GM23338 (cell line): ENCODE measurements at regions not wholly inside any gene's neighbourhood (a gene's known extent, or its start where the extent isn't known, plus 50 kb on each side); places are given as distances from the start of the nearest gene placed in this dataset.

Experiments used
- ATAC-seq: fragments of 200-7000 bp; cut with Tn5 transposase; 3 replicates; pipeline ENCODE4 v1.9.1; 2020
- DNase-seq: peaks from one replicate; pipeline ENCODE4 v3.0.0-alpha.2; 2015; ENCODE audit warnings: low spot score
- H2AFZ ChIP-seq: fragments of 200-600 bp; sonication (generic); 2 replicates; pipeline ENCODE4 v1.8.0; 2016; ENCODE audit warnings: antibody characterized with exemption, mild to moderate bottlenecking, moderate library complexity
- H3F3A ChIP-seq: fragments of 200-600 bp; sonication (generic); replicated peaks from 2 replicates; pipeline ENCODE4 v1.8.0; 2017; ENCODE audit warnings: antibody characterized with exemption, mixed run types, low read depth
- H3K27ac ChIP-seq: fragments of 200-600 bp; sonication (generic); 2 replicates; pipeline ENCODE4 v1.6.1; 2016; ENCODE audit warnings: low read depth
- H3K27me3 ChIP-seq: fragments of 200-600 bp; sonication (generic); 2 replicates; pipeline ENCODE4 v1.8.0; 2016; ENCODE audit warnings: mild to moderate bottlenecking, mixed run types, moderate library complexity; ENCODE audit not compliant: insufficient read depth
- H3K36me3 ChIP-seq: fragments of 200-600 bp; sonication (generic); 2 replicates; pipeline ENCODE4 v1.8.0; 2016; ENCODE audit warnings: mild to moderate bottlenecking; ENCODE audit not compliant: insufficient read depth
- H3K4me1 ChIP-seq: fragments of 200-600 bp; sonication (generic); 2 replicates; pipeline ENCODE4 v1.8.0; 2016; ENCODE audit warnings: mild to moderate bottlenecking, moderate library complexity; ENCODE audit not compliant: insufficient read depth
- H3K4me2 ChIP-seq: fragments of 200-600 bp; sonication (generic); 2 replicates; pipeline ENCODE4 v1.7.1; 2017; ENCODE audit warnings: mixed run types
- H3K4me3 ChIP-seq: fragments of 200-600 bp; sonication (generic); 2 replicates; pipeline ENCODE4 v1.6.1; 2016; ENCODE audit warnings: mixed run types
- H3K79me2 ChIP-seq: fragments of 200-600 bp; sonication (generic); replicated peaks from 2 replicates; pipeline ENCODE4 v1.8.0; 2017; ENCODE audit warnings: mild to moderate bottlenecking; ENCODE audit not compliant: insufficient read depth
- H3K9me2 ChIP-seq: fragments of 200-600 bp; sonication (generic); 2 replicates; pipeline ENCODE4 v1.8.0; 2017; ENCODE audit not compliant: insufficient read depth
- H4K20me1 ChIP-seq: fragments of 200-600 bp; sonication (generic); replicated peaks from 2 replicates; pipeline ENCODE4 v1.8.0; 2017; ENCODE audit warnings: mild to moderate bottlenecking; ENCODE audit not compliant: insufficient read depth
- H3K27ac Mint-ChIP-seq: 2 replicates; pipeline ENCODE4 v1.8.0; 2020; ENCODE audit warnings: inconsistent platforms, mild to moderate bottlenecking, moderate library complexity, mixed read lengths
- H3K27me3 Mint-ChIP-seq: 3 replicates; pipeline ENCODE4 v1.8.0; 2022; ENCODE audit warnings: low read depth, mild to moderate bottlenecking, moderate library complexity, mixed read lengths, inconsistent platforms; ENCODE audit not compliant: insufficient read depth, poor library complexity
- H3K36me3 Mint-ChIP-seq: 3 replicates; pipeline ENCODE4 v1.8.0; 2021; ENCODE audit warnings: low read depth, mild to moderate bottlenecking, inconsistent platforms, moderate library complexity, mixed read lengths
- H3K4me1 Mint-ChIP-seq: 3 replicates; pipeline ENCODE4 v1.8.0; 2020; ENCODE audit warnings: mild to moderate bottlenecking, inconsistent platforms, mixed read lengths
- H3K4me3 Mint-ChIP-seq: 3 replicates; pipeline ENCODE4 v1.8.0; 2021; ENCODE audit warnings: moderate library complexity, mild to moderate bottlenecking, inconsistent platforms, mixed read lengths
- H3K9me3 Mint-ChIP-seq: 3 replicates; pipeline ENCODE4 v1.8.0; 2020; ENCODE audit warnings: moderate library complexity, mild to moderate bottlenecking, inconsistent platforms, mixed read lengths
- CREB1 ChIP-seq: fragments of 250-450 bp; sonication (Bioruptor Pico); IDR thresholded peaks from 2 replicates; pipeline ENCODE4 v1.5.0; 2020; ENCODE audit warnings: low read depth, mild to moderate bottlenecking, moderate library complexity
- CTCF ChIP-seq, 2 experiments: fragments of 200-600 bp in 1 of 2; sonication (generic) in 1 of 2; conservative IDR thresholded peaks; 2 replicates each; pipeline versions ENCODE4 v1.5.1 to v1.6.1; 2016 to 2017; ENCODE audit warnings: antibody characterized with exemption in 2 of 2, low read depth in 2 of 2, mild to moderate bottlenecking in 2 of 2, moderate library complexity in 1 of 2
- ETS1 ChIP-seq: IDR thresholded peaks from 2 replicates; pipeline ENCODE4 v1.6.1; 2016; ENCODE audit warnings: antibody characterized with exemption
- EZH2 ChIP-seq: fragments of 200-600 bp; sonication (generic); IDR thresholded peaks from one replicate; pipeline ENCODE4 v1.8.0; 2017; ENCODE audit warnings: antibody characterized with exemption, mild to moderate bottlenecking, low read depth; ENCODE audit not compliant: unreplicated experiment
- EZH2phosphoT487 ChIP-seq: fragments of 200-600 bp; sonication (generic); IDR thresholded peaks from one replicate; pipeline ENCODE4 v1.8.1; 2018; ENCODE audit warnings: antibody characterized with exemption; ENCODE audit not compliant: unreplicated experiment
- JUNB ChIP-seq: IDR thresholded peaks from one replicate; pipeline ENCODE4 v1.6.1; 2016; ENCODE audit warnings: antibody characterized with exemption; ENCODE audit not compliant: unreplicated experiment
- NANOG ChIP-seq: IDR thresholded peaks from 2 replicates; pipeline ENCODE4 v1.6.1; 2016; ENCODE audit warnings: antibody characterized with exemption, borderline replicate concordance
- POLR2AphosphoS5 ChIP-seq: IDR thresholded peaks from 2 replicates; pipeline ENCODE4 v1.6.1; 2016; ENCODE audit warnings: antibody characterized with exemption, low read depth
- REST ChIP-seq: IDR thresholded peaks from one replicate; pipeline ENCODE4 v1.6.1; 2018; ENCODE audit warnings: antibody characterized with exemption; ENCODE audit not compliant: unreplicated experiment
- STAT1 ChIP-seq: IDR thresholded peaks from one replicate; pipeline ENCODE4 v1.6.1; 2016; ENCODE audit warnings: antibody characterized with exemption; ENCODE audit not compliant: unreplicated experiment
- ZNF114 ChIP-seq: fragments of 250-450 bp; sonication (Bioruptor Pico); IDR thresholded peaks from 2 replicates; pipeline ENCODE4 v1.5.0; 2020; ENCODE audit warnings: mild to moderate bottlenecking, moderate library complexity
- ZNF331 ChIP-seq: fragments of 250-450 bp; sonication (Bioruptor Pico); IDR thresholded peaks from 2 replicates; pipeline ENCODE4 v1.5.0; 2020; ENCODE audit warnings: low read depth, mild to moderate bottlenecking, moderate library complexity
- ZNF462 ChIP-seq: fragments of 250-450 bp; sonication (Bioruptor Pico); IDR thresholded peaks from 2 replicates; pipeline ENCODE4 v1.5.0; 2020; ENCODE audit warnings: mild to moderate bottlenecking, moderate library complexity

- Histone ChIP-seq H3K79me2 (no peaks in the 10 kb centered on the region), H3K9me2 (peaks cover 3% of the 10 kb centered on the region), H3K4me3 (no peak overlapping the region), H3K4me2 (no peak overlapping the region), H2AFZ (no peak overlapping the region), H3K36me3 (no peaks in the 10 kb centered on the region), H3K4me1 (no peaks in the 10 kb centered on the region), H3K27ac (no peak overlapping the region), H3K27me3 (no peaks in the 10 kb centered on the region), H3F3A (no peaks in the 10 kb centered on the region), H4K20me1 (no peaks in the 10 kb centered on the region)
- Mint-ChIP-seq H3K4me1 (no peaks in the 10 kb centered on the region; the same call in 2 of the 3 replicates), H3K4me3 (no peak overlapping the region), H3K9me3 (no peaks in the 10 kb centered on the region), H3K27me3 (no peaks in the 10 kb centered on the region), H3K36me3 (no peaks in the 10 kb centered on the region), H3K27ac (no peak overlapping the region)
- TF ChIP-seq EZH2phosphoT487 (no peak), POLR2AphosphoS5 (no peak), JUNB (no peak), REST (no peak), ZNF114 (CRISPR knock-in tag) (no peak), ETS1 (no peak), ZNF462 (CRISPR knock-in tag) (no peak), STAT1 (no peak), CREB1 (CRISPR knock-in tag) (no peak), ZNF331 (no peak), CTCF (conservative IDR thresholded peaks at IDR 0.05; ENCODE audit: low read depth in 2 of 2) (no peak), NANOG (no peak), EZH2 (no peak)
- no peak for DNase-seq
- no peak for ATAC-seq
Observed at GRCh38 chr5:89377767-89378455, 494.9 kb upstream of the MEF2C start.
